ENCODE measurements at regions not wholly inside any gene's neighbourhood (a gene's known extent, or its start where the extent isn't known, plus 50 kb on each side); places are given as distances from the start of the nearest gene placed in this dataset.
"Not testable (repeated sequence)": the region's sequence is repeated elsewhere in the genome, so short reads cannot be mapped to it uniquely, and the experiment has no call there.

DNA sequence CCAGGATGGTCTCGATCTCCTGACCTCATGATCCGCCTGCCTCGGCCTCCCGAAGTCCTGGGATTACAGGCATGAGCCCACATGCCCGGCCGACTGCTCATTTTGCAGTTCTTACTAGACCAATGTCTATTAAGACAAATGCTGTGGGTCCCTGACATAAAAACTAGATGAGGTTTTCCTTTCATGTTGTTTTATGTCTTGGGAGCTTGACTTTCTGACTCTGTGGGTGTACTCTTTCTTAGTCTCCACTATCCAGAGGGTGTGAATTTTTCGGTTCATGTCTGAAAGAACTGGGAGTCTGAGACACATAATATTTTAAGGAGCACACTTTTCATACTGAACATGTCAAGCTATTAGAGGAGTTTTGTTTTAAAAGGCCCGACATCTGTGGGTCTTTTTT lies 744.9 kb upstream of the B3GALT2 start:
- peak in 2 of 4 donors; percentile 2 to 12 for DNase-seq (ENCODE audit: low read depth in 4 of 4, low spot score in 3 of 4)

DNA sequence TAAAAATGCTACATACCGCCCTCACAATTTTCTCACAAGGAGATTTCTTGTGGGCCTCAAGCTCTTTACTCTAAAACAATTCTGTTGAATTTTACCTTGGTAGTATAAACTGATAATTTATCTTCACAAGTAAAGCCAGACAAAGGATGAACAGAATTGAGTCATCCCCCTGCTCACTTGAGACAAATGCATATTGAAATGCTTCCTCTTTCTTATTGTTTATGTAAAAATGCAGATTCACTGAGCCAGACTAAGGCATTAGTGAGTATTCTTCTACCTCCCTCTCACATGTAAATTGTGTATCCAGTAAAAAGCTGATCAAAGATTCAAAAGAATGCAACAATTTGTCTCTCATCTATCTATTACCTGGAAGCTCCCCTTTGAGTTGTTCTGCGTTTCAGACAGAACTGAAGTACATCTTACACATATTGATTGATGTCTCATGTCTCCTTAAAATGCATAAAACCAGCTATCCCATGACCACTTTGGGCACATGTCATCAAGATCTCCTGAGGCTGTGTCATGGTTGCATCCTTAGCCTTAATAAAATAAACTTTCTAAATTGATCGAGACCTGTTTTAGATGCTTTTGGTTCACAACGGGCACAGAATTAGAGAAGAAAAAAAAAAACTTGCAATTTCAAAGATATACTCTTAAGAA lies 743.1 kb upstream of the B3GALT2 start:
- DNase-seq (ENCODE audit: low read depth in 4 of 4, low spot score in 3 of 4) = no peak

DNA sequence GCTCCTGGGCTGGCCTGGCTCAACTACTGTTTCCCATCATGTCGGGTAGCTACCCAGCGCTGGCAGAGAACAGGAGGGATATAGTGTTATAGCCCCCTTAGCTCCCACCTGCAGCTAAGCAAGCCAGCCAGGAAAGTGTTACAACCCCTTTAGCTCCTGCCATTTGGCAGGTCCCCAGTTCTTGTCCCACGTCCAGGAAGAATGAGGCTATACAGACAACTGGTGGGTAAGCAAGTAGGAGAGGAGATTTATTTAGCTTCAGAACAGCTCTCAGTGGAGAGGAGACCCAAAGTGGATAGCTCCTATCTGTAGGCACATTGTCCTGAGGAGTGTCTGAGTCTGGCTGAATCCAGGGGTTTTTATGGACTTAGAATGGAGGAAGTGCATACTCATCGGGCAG lies 741.1 kb upstream of the B3GALT2 start:
- DNase-seq (ENCODE audit: low read depth in 4 of 4, low spot score in 3 of 4) = no peak

DNA sequence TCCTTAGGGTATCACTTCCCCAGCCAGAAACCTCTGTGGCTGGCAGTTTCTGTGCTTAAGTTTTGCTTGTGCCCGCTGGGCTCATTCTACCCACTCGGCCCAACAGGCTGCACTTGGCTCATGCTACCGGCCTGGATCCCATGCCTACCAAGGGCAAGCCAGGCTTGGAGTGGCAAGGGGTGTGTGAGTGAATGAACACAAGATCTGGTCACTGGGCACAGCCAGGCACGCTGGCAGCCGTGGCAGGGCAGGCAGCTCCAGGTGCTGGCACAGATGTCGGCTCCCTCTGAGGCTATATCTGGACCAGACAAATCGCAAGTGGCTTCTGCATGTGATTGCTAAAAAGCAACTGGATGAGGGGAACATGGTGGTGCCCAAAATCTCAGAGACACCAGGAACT lies 740.5 kb upstream of the B3GALT2 start:
- DNase-seq (ENCODE audit: low read depth in 4 of 4, low spot score in 3 of 4) = no peak

DNA sequence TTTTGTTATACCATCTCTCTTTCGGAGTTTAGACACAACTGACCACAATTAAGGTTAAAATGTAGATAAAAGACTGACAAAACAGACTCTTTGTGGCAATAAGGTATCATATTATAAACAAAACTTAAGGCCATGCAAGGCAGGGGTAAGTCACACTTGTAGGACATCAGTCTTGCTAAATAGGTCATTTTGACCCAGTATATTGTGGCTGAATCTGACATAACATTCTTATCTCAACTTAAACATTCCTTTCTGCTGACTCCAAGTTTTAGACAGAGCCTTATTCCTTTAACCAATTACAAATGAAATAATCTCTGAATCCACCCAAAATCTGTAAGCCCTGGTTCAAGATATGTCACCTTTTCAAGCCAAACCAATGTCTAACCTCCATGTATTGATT lies 733.4 kb upstream of the B3GALT2 start:
- no peak for DNase-seq (ENCODE audit: low read depth in 4 of 4, low spot score in 3 of 4)

DNA sequence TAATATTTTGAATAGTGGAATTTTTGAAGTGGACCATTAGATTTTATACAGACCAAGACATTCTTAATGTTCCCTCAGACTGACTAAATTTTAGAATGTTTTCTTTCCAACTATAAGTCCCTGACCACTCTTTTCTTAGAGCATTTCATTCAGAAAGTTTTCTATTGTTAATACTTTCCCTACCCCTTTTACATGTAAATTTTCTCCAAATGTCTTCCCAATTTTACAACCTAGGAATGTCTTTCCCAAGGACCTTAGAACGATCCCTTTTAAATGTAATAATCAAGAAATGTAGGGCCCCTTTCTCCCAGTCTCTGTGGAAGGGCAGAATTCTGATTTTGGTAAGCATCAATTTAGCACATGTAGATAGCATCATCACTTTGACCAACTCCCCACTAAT lies 730.0 kb upstream of the B3GALT2 start:
- no peak for DNase-seq (ENCODE audit: low read depth in 4 of 4, low spot score in 3 of 4)

DNA sequence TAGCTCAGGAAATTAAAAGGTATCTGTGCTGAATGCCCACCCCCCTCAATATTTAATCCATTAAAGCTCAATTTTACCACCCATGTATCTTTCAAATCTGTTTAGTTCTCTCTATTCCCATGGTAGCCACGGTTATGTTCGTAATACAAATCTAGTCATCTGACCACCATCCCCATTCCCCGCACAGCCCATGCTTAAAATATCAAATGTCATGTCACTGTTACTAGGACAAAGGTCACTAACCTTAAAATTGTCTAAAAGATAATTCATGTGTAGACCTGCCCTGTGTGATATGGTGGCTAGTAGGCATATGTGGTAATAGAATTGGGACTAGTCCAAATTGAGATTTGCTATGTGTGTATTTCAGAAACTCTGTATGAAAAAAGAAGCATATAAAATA lies 728.5 kb upstream of the B3GALT2 start:
- no peak for DNase-seq (ENCODE audit: low read depth in 4 of 4, low spot score in 3 of 4)

DNA sequence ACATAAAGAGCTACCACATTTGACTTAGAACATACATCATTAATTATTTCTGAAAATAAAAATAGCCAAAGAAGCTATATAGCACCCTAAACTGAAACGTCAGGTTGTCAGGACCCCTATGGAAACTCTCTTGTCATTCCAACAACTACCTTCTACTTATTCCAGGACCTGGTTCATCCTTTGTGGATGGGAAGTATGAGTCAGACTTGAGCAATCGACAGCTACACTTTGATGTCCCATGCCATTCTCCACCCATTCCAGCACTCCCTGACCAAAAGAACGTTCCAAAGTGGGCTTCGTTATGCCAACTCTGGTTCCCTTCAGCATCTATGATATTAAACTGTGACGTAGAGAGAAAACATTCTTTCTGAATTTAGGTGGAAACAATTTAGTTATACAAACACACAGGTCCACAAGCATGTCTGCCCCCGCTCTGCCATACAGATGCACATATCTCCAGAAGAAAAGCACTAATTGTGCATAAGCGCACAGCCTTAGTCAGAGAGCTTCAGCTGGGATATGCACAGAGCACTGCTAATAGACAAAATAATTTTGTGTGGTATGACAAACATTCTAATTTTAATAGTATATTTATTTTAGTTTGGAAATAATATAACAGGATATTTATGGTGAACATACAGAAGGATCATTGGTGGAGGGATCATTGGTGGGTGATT lies 723.1 kb upstream of the B3GALT2 start:
- no peak for DNase-seq (ENCODE audit: low read depth in 4 of 4, low spot score in 3 of 4)

DNA sequence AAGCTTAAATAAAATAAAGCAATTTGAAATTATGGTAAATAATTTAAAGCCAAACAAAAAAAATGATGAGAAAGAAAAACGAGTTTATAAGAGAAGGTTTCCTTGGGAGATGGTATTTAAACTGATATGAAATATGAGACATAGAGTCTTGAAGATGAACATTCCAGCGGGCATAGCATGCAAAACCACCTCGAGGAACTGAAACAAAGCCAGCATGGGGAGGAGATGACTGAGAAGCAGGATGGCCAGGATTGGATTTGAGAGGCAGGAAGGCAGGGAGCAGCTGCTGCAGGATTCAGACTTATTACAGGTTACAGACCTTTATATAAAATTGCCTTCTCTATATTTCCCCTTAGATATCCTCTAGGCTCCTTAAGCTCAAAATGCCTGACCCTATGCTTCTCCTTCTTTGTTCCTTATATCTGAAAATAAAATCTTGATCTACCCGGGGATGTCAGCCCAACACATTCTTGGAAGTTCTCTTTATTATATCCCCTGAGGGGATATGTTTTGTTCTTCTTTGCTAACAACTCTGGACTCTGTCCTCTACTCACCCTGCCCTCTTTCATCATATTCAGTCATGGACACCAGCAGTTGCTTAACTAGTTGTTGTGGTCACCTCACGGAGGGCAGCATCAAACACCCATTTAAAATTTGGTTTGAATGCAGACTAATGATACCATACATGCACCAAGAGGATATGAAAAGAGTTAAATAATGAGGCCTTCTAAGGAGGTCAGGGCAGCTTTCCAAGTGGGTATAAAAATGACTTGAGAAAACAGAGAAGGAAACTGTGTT lies 719.1 kb upstream of the B3GALT2 start:
- DNase-seq (ENCODE audit: low read depth in 4 of 4, low spot score in 3 of 4) = no peak

DNA sequence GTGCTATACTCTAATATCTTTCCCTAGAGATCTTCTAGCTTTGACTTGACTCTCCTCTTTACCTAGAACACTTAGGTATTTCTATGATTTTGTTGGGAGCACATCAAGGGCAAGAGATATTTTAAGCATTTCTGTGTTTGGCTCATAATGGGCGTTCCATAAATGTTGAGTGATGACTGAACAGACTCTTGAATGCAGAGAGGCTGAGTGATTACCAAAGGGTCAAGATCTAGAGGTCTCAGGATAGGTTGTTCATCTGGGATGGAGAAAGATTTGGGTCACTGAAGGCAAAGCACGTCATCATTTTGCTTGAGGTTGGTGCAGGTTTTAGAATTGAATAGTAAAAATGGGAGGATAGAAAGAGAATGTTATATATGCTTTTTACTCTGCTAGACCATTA lies 705.4 kb upstream of the B3GALT2 start:
- DNase-seq (ENCODE audit: low read depth in 4 of 4, low spot score in 3 of 4) = no peak

DNA sequence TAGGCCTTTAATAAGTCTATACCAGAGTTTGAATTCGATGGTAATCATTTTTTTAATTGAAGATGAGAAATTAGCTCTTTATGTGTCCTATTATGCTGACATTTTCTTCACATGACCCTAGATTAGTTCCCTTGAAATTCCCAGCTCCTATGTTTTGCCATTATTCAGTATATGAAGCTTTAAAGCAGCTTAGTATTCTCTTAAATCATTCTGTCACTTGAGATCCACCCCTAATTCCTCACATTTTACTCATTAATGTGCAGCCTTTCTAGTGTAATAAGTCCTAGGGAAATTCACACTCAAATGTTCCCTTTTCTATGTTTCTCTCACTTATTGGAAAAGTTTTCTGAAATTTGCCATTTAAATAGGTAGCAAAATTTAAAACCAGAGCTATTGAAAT lies 704.5 kb upstream of the B3GALT2 start:
- no peak for DNase-seq (ENCODE audit: low read depth in 4 of 4, low spot score in 3 of 4)

DNA sequence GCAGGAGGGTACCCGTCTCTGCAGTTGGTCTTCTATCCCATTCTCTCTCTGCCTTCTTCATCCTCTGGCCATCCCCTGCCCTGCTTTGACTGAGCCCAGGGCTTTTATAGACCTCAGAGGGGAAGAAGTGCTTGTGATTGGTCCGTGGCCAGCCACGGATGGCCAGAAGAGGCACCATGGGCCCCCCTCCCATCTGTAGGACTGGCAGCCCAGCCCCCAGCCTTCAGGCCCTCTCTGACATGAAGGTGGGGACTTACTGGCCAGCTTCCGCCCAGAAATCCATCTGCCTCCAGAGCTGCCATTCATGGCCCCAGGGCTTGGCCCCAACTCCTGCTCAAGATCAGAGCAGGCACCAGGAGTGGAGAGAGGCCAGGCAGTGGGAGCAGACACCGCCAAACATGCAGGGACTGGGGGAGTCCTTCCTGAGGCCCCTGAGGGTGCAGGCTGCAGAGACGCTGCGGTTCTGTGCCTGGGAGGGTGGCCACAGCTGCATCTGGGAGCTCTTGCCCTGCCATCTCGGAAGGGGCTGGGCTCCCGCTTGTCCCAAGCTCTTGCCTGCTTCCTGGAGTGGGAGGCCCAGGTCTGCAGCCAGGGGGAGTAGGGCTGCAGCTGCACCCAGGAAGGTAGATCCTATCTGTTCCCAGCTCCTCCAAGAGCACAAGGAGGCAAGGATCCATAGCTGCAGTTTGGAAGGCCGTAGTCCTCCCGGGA lies 698.6 kb upstream of the B3GALT2 start:
- no peak for DNase-seq (ENCODE audit: low read depth in 4 of 4, low spot score in 3 of 4)

DNA sequence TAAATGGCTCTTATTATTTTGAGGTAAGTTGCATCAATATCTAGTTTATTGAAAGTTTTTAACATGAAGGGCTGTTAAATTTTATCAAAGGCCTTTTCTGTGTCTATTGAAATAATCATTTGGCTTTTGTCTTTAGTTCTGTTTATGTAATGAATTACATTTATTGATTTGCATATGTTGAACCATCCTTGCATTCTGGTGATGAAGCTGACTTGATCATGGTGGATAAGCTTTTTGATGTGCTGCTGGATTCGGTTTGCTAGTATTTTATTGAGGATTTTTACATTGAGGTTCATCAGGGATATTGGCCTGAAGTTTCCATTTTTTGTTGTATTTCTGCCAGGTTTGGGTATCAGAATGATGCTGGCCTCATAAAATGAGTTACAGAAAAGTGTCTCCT lies 691.5 kb upstream of the B3GALT2 start:
- DNase-seq (ENCODE audit: low read depth in 4 of 4, low spot score in 3 of 4) = not testable (repeated sequence)

DNA sequence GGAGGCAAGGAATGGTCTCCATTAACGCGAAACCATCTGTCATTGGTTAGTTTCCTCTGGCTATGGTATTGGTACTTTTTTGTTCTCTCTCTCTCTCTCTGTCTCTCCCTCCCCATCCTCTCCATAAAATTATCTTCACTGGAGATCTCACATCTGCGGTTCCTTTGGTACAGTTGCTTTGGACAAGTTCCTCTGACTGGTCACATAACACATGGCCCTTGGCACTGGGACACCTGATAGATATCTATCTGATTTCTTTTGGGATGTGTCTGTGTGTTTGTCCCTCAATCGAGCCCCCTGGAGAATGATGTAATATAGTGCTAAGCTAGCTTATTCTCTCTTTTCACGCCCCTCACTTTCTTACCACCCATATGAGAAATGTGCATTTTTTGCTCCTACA lies 682.0 kb upstream of the B3GALT2 start:
- DNase-seq (ENCODE audit: low read depth in 4 of 4, low spot score in 3 of 4) = no peak

DNA sequence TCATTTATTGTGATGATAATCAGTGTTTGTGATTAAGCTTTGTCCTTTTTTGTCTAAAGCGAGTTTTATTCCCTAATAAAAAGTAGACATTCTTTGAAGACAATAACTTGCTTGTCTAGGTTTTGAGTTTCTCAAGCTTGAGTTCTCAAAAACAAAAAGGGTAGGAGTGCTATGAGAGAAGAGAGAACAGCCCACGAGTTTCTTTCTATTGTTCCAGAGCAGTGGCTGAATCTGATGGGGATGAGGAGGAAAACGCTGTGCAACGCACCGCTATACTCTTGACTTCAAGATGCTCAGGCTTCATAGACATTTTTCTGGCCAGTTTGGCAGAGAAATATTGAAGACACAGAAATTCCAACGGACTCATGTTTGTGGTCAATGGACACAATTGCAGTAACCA lies 669.8 kb upstream of the B3GALT2 start:
- no peak for DNase-seq (ENCODE audit: low read depth in 4 of 4, low spot score in 3 of 4)

DNA sequence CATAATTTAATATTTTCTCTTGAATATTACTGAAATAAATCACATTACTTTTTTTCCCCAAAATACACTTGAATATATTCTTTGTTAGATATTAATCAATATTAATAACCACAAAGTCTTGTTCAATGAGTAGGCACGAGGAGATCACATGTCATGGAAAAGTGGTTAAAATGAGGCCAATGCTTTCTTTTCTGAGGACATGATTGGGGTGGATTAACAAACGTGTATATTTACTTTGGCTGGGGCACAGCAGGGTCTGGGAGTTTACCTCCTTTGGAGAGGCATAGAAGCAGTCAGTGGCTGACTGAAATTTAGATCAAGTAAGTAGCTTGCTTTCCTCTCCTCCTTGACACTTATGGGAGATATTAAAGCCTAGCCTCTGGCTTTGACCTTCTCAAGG lies 664.3 kb upstream of the B3GALT2 start:
- no peak for DNase-seq (ENCODE audit: low read depth in 4 of 4, low spot score in 3 of 4)

DNA sequence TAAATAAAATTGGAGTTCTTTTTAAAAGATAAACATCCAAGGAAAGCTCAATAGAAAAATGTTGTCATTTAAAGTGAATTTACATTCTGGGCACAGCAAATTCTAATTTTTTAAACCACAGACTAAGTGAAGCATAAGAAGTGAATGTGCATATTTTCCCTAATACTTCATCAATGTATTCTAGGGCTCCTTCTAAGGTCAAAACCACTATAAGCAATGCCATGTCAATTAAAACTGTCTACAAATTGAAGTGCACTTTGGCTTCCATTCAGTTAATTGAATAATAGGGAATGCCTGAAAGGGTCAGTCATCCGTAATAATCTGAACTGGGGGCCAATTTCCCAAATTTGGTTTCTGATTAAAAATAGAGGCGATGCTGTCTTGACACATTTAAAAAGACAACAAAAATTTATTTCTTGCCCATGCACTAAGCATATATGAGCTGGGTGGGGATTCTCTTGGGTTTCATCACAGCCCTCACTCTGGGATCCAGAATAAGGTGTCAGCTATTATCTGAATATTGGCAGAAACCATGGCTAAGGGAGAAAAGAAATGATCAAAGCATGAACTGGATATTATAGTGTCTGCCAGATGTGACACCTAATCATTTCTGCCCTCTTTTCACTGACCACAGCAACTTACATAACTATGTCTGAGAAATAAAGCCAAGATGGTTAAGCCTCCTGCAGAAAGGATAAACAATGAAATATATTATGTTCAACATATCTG lies 660.6 kb upstream of the B3GALT2 start:
- DNase-seq (ENCODE audit: low read depth in 4 of 4, low spot score in 3 of 4) = no peak

DNA sequence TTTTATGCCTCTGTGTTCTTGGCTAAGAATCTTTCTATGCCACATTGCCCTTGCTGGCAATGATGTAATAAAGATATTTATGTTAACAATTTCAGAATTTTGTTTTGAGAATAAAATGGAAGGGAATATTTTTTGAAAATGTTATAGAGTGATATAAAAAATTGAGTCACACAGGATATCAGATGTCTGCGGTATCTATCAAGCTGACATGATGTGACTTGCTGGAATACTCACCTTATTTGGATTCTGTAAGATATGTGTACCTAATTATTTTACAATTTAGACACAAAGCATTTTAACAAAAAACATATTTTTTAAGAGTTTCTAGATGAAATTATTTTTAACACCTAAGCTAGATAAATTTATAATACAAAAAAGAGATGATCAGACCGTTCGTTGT lies 660.0 kb upstream of the B3GALT2 start:
- DNase-seq (ENCODE audit: low read depth in 4 of 4, low spot score in 3 of 4) = no peak

DNA sequence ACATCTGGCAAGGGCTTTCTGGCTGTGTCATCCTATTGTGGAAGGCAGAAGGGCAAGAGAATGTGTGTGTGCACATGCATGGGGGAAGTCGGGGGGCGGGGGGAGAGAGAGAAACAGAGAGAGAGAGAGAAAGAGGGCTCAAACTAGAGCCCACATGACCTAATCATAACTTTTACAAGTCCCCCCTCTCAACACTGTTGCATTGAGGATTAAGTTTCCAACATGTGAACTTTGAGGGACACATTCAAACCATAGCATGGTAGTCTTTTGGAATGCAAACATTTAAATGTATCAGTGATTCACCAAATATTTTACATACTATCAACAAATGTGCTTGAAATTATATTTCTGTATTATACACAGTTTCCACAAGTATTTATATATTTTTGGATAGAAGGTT lies 655.4 kb upstream of the B3GALT2 start:
- DNase-seq (ENCODE audit: low read depth in 4 of 4, low spot score in 3 of 4) = no peak

DNA sequence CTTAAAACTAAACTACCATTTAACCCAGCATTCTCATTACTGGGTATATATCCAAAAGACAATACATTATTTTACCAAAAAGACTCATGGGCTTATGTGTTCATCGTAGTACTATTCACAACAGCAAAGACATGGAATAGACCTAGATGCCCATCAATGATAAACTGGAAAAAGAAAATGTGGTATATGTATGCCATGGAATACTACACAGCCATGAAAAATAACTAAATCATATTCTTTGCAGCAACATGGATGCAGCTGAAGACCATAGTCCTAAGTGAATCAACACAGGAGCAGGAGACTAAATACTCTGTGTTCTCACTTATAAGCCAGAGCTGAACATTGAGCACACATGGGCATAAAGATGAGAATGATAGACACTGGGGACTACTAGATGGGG lies 645.1 kb upstream of the B3GALT2 start:
- DNase-seq (ENCODE audit: low read depth in 4 of 4, low spot score in 3 of 4) = no peak

DNA sequence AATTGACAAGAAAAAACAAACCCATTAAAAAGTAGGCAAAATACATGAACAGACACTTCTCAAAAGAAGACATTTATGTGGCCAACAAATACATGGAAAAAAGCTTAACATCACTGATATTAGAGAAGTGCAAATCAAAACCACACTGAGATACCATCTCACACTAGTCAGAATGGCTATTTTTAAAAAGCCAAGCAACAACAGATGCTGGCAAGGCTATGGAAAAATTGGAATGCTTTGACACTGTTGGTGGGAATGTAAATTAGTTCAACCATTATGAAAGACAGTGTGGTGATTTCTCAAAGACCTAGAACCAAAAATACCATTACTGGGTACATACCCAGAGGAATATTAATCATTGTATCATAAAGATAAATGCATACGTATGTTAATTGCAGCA lies 641.1 kb upstream of the B3GALT2 start:
- DNase-seq (ENCODE audit: low read depth in 4 of 4, low spot score in 3 of 4) = no peak
